IMR-90 (cell line): ENCODE measurements at regions not wholly inside any gene's neighbourhood (a gene's known extent, or its start where the extent isn't known, plus 50 kb on each side); places are given as distances from the start of the nearest gene placed in this dataset.

Source experiments
- ATAC-seq: fragments of 200-7000 bp; cut with Tn5 transposase; 2 replicates; pipeline ENCODE4 v1.9.1; 2020; ENCODE audit warnings: low read depth, mild to moderate bottlenecking, moderate library complexity
- BruUV-seq: library from RNA; stranded (reverse); fragments of 400-500 nt; replicated peaks from 2 replicates; lab custom pipeline; 2021; lab: Mats Ljungman, UMichigan
- CTCF ChIA-PET: fragments of 300-600 bp; formaldehyde crosslinking; extraction: SDS; loops from one replicate; lab custom pipeline; 2021; ENCODE audit warnings: antibody characterized with exemption; lab: Yijun Ruan, JAX
- POLR2A ChIA-PET: fragments of 300-600 bp; sonication (Branson Sonifier 250); formaldehyde crosslinking; loops from one replicate; lab custom pipeline; 2022; ENCODE audit warnings: antibody characterized with exemption; ENCODE audit not compliant: unreplicated experiment; lab: Charles Lee
- DNase-seq: peaks from one replicate; pipeline ENCODE4 v3.0.0; 2013
- H2AFZ ChIP-seq: replicated peaks from 2 replicates; pipeline ENCODE3; 2013; ENCODE audit warnings: low read length, mild to moderate bottlenecking; ENCODE audit not compliant: poor library complexity
- H2AK5ac ChIP-seq: 2 replicates; pipeline ENCODE4 v1.6.1; 2013; ENCODE audit warnings: low read depth, low read length, inconsistent platforms
- H2AK9ac ChIP-seq: replicated peaks from 2 replicates; pipeline ENCODE3; 2013; ENCODE audit warnings: mild to moderate bottlenecking, low read depth, low read length, moderate library complexity; ENCODE audit not compliant: poor library complexity
- H2BK120ac ChIP-seq: 2 replicates; pipeline ENCODE4 v1.6.1; 2013; ENCODE audit warnings: low read depth, low read length, inconsistent platforms
- H2BK15ac ChIP-seq: 3 replicates; pipeline ENCODE4 v1.6.1; 2013; ENCODE audit warnings: low read depth, low read length, inconsistent platforms
- H2BK20ac ChIP-seq: 2 replicates; pipeline ENCODE4 v1.6.1; 2013; ENCODE audit warnings: low read depth, mild to moderate bottlenecking, inconsistent platforms, low read length, moderate library complexity
- H2BK5ac ChIP-seq: 2 replicates; pipeline ENCODE4 v1.6.1; 2013; ENCODE audit warnings: mild to moderate bottlenecking, low read depth, low read length, inconsistent platforms; ENCODE audit not compliant: poor library complexity, severe bottlenecking
- H3K14ac ChIP-seq: replicated peaks from 2 replicates; pipeline ENCODE4 v1.6.1; 2013; ENCODE audit warnings: low read depth, low read length, inconsistent platforms
- H3K18ac ChIP-seq: 2 replicates; pipeline ENCODE4 v1.6.1; 2013; ENCODE audit warnings: low read depth, low read length, control low read depth
- H3K23ac ChIP-seq: 2 replicates; pipeline ENCODE4 v1.6.1; 2013; ENCODE audit warnings: low read depth, low read length, inconsistent platforms
- H3K27ac ChIP-seq: 2 replicates; pipeline ENCODE4 v1.5.1; 2013; ENCODE audit warnings: mild to moderate bottlenecking, control low read depth, low read length; ENCODE audit not compliant: insufficient read depth
- H3K27me3 ChIP-seq: 2 replicates; pipeline ENCODE4 v1.6.1; 2013; ENCODE audit warnings: low read length; ENCODE audit not compliant: control insufficient read depth, insufficient read depth
- H3K36me3 ChIP-seq: 2 replicates; pipeline ENCODE4 v1.6.1; 2013; ENCODE audit warnings: low read length, mixed read lengths; ENCODE audit not compliant: control insufficient read depth, insufficient read depth
- H3K4ac ChIP-seq: 2 replicates; pipeline ENCODE4 v1.6.1; 2013; ENCODE audit warnings: low read depth, low read length, inconsistent platforms
- H3K4me1 ChIP-seq: 2 replicates; pipeline ENCODE4 v1.6.1; 2013; ENCODE audit warnings: low read length, mixed read lengths; ENCODE audit not compliant: control insufficient read depth, insufficient read depth
- H3K4me2 ChIP-seq: 2 replicates; pipeline ENCODE4 v1.6.1; 2013; ENCODE audit warnings: low read depth, mild to moderate bottlenecking, control low read depth, low read length, moderate library complexity
- H3K4me3 ChIP-seq: 2 replicates; pipeline ENCODE4 v1.5.1; 2013; ENCODE audit warnings: low read depth, mild to moderate bottlenecking, control low read depth, low read length, moderate library complexity; ENCODE audit not compliant: insufficient read depth
- H3K56ac ChIP-seq: 2 replicates; pipeline ENCODE4 v1.6.1; 2013; ENCODE audit warnings: low read length, inconsistent platforms; ENCODE audit not compliant: insufficient read depth; ENCODE audit errors: extremely low read depth
- H3K79me1 ChIP-seq, 2 experiments: 2 replicates each; pipeline ENCODE4 v1.6.1; 2013; ENCODE audit warnings: low read length in 2 of 2, inconsistent platforms in 1 of 2, low read depth in 1 of 2
- H3K9ac ChIP-seq: 2 replicates; pipeline ENCODE4 v1.6.1; 2013; ENCODE audit warnings: low read depth, low read length, control low read depth
- H3K9me1 ChIP-seq: 2 replicates; pipeline ENCODE4 v1.6.1; 2013; ENCODE audit warnings: low read length, inconsistent platforms; ENCODE audit not compliant: insufficient read depth
- H3K9me3 ChIP-seq: 2 replicates; pipeline ENCODE4 v1.6.1; 2013; ENCODE audit warnings: low read length; ENCODE audit not compliant: control insufficient read depth, insufficient read depth
- H4K20me1 ChIP-seq: 2 replicates; pipeline ENCODE4 v1.6.1; 2013; ENCODE audit warnings: low read length, inconsistent platforms; ENCODE audit not compliant: insufficient read depth
- H4K5ac ChIP-seq: 2 replicates; pipeline ENCODE4 v1.6.1; 2013; ENCODE audit warnings: mild to moderate bottlenecking, low read depth, low read length, control low read depth
- H4K8ac ChIP-seq, 2 experiments: 2 replicates each; pipeline ENCODE4 v1.6.1; 2013; ENCODE audit warnings: low read depth in 2 of 2, low read length in 2 of 2, control low read depth in 1 of 2, inconsistent platforms in 1 of 2
- H4K91ac ChIP-seq: 2 replicates; pipeline ENCODE4 v1.6.1; 2013; ENCODE audit warnings: low read depth, low read length, inconsistent platforms; ENCODE audit not compliant: insufficient read depth
- BHLHE40 ChIP-seq: fragments of 150-350 bp; IDR thresholded peaks from 2 replicates; pipeline ENCODE4 v1.6.1; 2016; ENCODE audit warnings: mild to moderate bottlenecking, low read depth, low read length
- CHD1 ChIP-seq: IDR thresholded peaks from 2 replicates; pipeline ENCODE4 v1.6.1; 2012; ENCODE audit warnings: low read depth, low read length, improper control_type of control experiment
- FOS ChIP-seq: fragments of 150-350 bp; IDR thresholded peaks from 2 replicates; pipeline ENCODE4 v1.6.1; 2016; ENCODE audit warnings: low read depth, low read length
- MAFK ChIP-seq: IDR thresholded peaks from 2 replicates; pipeline ENCODE4 v1.6.1; 2012; ENCODE audit warnings: low read depth, low read length, improper control_type of control experiment
- MAZ ChIP-seq: IDR thresholded peaks from 2 replicates; pipeline ENCODE4 v1.6.1; 2012; ENCODE audit warnings: low read depth, mild to moderate bottlenecking, low read length, improper control_type of control experiment, moderate library complexity, borderline replicate concordance
- MXI1 ChIP-seq: IDR thresholded peaks from 2 replicates; pipeline ENCODE4 v1.6.1; 2012; ENCODE audit warnings: low read depth, mild to moderate bottlenecking, low read length, moderate library complexity, borderline replicate concordance
- NFE2L2 ChIP-seq: fragments of 150-350 bp; IDR thresholded peaks from 2 replicates; pipeline ENCODE4 v1.6.1; 2016; ENCODE audit warnings: low read depth, mild to moderate bottlenecking, low read length
- RAD21 ChIP-seq: IDR thresholded peaks from 2 replicates; pipeline ENCODE4 v1.6.1; 2012; ENCODE audit warnings: low read length, improper control_type of control experiment
- RCOR1 ChIP-seq: IDR thresholded peaks from 2 replicates; pipeline ENCODE4 v1.6.1; 2012; ENCODE audit warnings: mild to moderate bottlenecking, low read length, improper control_type of control experiment; ENCODE audit not compliant: insufficient replicate concordance
- RFX5 ChIP-seq: IDR thresholded peaks from 2 replicates; pipeline ENCODE4 v1.8.0; 2012; ENCODE audit warnings: low read depth, mild to moderate bottlenecking, low read length, moderate library complexity
- SMC3 ChIP-seq: fragments of 150-350 bp; IDR thresholded peaks from 2 replicates; pipeline ENCODE4 v1.6.1; 2016; ENCODE audit warnings: low read depth, mild to moderate bottlenecking, antibody characterized with exemption, low read length, moderate library complexity
- WGBS, 2 experiments: methylation state at CpG; one replicate each; pipeline versions ENCODE4 v1.1.5 to v1.1.7; 2013; ENCODE audit warnings: missing lambda C conversion rate in 2 of 2; ENCODE audit not compliant: insufficient read length in 1 of 2; ENCODE audit errors: extremely low coverage in 2 of 2; 5-methylcytosine and 5-hydroxymethylcytosine counted together
- dilution Hi-C: fragments of 300-500 bp; cut with HindIII; formaldehyde crosslinking; loops from one replicate; pipeline ENCODE4 v1.14.3; 2018; ENCODE audit warnings: low sequenced_read_pairs; ENCODE audit not compliant: unreplicated experiment
- in situ Hi-C: fragments of 300-500 bp; cut with MboI; formaldehyde crosslinking; loops from 3 replicates; pipeline ENCODE4 v1.14.3; 2019; ENCODE audit warnings: low sequenced_read_pairs, inconsistent platforms, mixed read lengths
- intact Hi-C: fragments of 100-400 bp; cut with micrococcal nuclease; formaldehyde crosslinking; loops from 2 replicates; pipeline ENCODE4 v1.10.0; 2022
- TF ChIP-seq, protein P1 (sequence below): conservative IDR thresholded peaks from 2 replicates; pipeline ENCODE4 v1.5.1; 2012; ENCODE audit warnings: mild to moderate bottlenecking, low read depth, low read length, improper control_type of control experiment
- TF ChIP-seq, protein P2 (sequence below): fragments of 150-350 bp; IDR thresholded peaks from 2 replicates; pipeline ENCODE4 v1.6.1; 2017; ENCODE audit warnings: mild to moderate bottlenecking, antibody characterized with exemption, low read length, low read depth
- TF ChIP-seq, protein P3 (sequence below): fragments of 150-350 bp; IDR thresholded peaks from 2 replicates; pipeline ENCODE4 v1.6.1; 2016; ENCODE audit warnings: low read depth, mild to moderate bottlenecking, low read length, moderate library complexity, borderline replicate concordance

DNA sequence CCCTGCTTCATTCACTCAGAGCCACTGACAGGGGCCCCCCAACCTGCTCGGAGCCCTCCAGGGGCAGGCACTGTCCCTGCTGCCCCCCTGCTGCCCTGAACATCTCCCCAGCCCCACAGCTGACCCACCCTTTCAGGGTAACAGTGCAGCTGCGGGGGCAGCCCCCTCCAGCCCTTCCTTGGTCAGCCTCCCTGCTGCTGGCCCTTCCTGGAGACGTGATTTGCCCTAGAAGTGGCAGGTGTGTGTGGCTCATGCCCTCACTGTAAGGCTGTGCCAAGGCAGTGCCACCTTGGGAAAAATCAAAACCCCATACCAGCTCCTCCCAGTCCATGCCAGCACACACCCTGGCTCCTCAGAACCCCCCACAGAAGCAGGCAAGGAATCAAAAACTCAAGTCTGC is 184.2 kb upstream of the HDAC4 start:
- Histone ChIP-seq H4K5ac (no peak overlapping the region), H3K4ac (no peak overlapping the region), H3K4me2 (no peak overlapping the region), H4K91ac (no peak overlapping the region), H4K20me1 (no peaks in the 10 kb centered on the region), H3K56ac (no peak overlapping the region), H3K27ac (no peak overlapping the region), H3K18ac (no peak overlapping the region), H3K4me3 (no peak overlapping the region), H2BK20ac (no peak overlapping the region), H2BK15ac (no peak overlapping the region), H4K8ac (no peak overlapping the region), H3K14ac (no peak overlapping the region), H3K79me1 (no peaks in the 10 kb centered on the region), H3K27me3 (no peaks in the 10 kb centered on the region), H2BK5ac (no peak overlapping the region), H2BK120ac (no peak overlapping the region), H2AFZ (no peak overlapping the region), H3K9me1 (no peaks in the 10 kb centered on the region), H3K9me3 (peaks cover 21% of the 10 kb centered on the region), H2AK5ac (no peak overlapping the region), H2AK9ac (no peak overlapping the region), H3K23ac (no peak overlapping the region), H3K4me1 (no peaks in the 10 kb centered on the region), H3K36me3 (no peaks in the 10 kb centered on the region), H3K9ac (no peak overlapping the region)
- ATAC-seq (no peak), DNase-seq (no peak)
- no peak for TF ChIP-seq SMC3
- no peak for TF ChIP-seq CHD1
- TF ChIP-seq, protein P1, sequence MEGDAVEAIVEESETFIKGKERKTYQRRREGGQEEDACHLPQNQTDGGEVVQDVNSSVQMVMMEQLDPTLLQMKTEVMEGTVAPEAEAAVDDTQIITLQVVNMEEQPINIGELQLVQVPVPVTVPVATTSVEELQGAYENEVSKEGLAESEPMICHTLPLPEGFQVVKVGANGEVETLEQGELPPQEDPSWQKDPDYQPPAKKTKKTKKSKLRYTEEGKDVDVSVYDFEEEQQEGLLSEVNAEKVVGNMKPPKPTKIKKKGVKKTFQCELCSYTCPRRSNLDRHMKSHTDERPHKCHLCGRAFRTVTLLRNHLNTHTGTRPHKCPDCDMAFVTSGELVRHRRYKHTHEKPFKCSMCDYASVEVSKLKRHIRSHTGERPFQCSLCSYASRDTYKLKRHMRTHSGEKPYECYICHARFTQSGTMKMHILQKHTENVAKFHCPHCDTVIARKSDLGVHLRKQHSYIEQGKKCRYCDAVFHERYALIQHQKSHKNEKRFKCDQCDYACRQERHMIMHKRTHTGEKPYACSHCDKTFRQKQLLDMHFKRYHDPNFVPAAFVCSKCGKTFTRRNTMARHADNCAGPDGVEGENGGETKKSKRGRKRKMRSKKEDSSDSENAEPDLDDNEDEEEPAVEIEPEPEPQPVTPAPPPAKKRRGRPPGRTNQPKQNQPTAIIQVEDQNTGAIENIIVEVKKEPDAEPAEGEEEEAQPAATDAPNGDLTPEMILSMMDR: no peak
- TF ChIP-seq, protein P2, sequence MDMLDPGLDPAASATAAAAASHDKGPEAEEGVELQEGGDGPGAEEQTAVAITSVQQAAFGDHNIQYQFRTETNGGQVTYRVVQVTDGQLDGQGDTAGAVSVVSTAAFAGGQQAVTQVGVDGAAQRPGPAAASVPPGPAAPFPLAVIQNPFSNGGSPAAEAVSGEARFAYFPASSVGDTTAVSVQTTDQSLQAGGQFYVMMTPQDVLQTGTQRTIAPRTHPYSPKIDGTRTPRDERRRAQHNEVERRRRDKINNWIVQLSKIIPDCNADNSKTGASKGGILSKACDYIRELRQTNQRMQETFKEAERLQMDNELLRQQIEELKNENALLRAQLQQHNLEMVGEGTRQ: no peak
- TF ChIP-seq MXI1: no peak
- TF ChIP-seq RAD21: no peak
- TF ChIP-seq, protein P3, sequence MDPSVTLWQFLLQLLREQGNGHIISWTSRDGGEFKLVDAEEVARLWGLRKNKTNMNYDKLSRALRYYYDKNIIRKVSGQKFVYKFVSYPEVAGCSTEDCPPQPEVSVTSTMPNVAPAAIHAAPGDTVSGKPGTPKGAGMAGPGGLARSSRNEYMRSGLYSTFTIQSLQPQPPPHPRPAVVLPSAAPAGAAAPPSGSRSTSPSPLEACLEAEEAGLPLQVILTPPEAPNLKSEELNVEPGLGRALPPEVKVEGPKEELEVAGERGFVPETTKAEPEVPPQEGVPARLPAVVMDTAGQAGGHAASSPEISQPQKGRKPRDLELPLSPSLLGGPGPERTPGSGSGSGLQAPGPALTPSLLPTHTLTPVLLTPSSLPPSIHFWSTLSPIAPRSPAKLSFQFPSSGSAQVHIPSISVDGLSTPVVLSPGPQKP: no peak
- TF ChIP-seq NFE2L2: no peak
- TF ChIP-seq FOS: no peak
- no peak for TF ChIP-seq MAZ
- TF ChIP-seq BHLHE40: no peak
- no peak for TF ChIP-seq MAFK
- no peak for TF ChIP-seq RCOR1
- no peak for TF ChIP-seq RFX5
- dilution Hi-C loops: no loop called here
- WGBS, 2 experiments: no CpG with 5 or more reads among the region's 3 CpGs
- in situ Hi-C loops: no loop called here
- POLR2A ChIA-PET: no interaction called here
- no TSS peak for BruUV-seq
- intact Hi-C loops: no loop called here
- CTCF ChIA-PET: no interaction called here
